ENCODE measurements at regions not wholly inside any gene's neighbourhood (a gene's known extent, or its start where the extent isn't known, plus 50 kb on each side); places are given as distances from the start of the nearest gene placed in this dataset.

DNA sequence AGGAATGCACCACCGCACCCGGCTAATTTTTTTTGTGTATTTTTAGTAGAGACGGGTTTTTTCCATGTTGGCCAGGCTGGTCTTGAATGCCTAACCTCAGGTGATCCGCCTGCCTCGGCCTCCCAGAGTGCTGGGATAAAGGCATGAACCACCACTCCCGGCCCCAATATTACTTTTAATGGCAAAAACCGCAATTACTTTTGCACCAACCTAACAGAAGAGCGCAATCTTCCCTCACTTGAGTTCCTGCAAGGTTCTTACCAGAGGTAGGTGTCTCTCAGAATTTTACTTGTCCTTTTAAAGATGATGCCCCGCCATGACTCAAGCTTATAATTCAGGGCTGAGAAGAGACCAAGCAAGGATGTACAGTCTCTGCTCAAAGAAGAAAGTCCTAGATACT, 1774.1 kb upstream of the PCDH20 start:
- Histone ChIP-seq H3K4me3 (ENCODE audit: low read length in 2 of 2) (no peak overlapping the region), H3K27me3 (ENCODE audit: control insufficient read depth in 1 of 2, insufficient read depth in 2 of 2, low read length in 1 of 2) (no peaks in the 10 kb centered on the region), H3K36me3 (ENCODE audit: control insufficient read depth in 1 of 2, insufficient read depth in 2 of 2, low read length in 1 of 2) (no peaks in the 10 kb centered on the region), H3K27ac (ENCODE audit: low read depth in 1 of 2, low read length in 2 of 2) (no peak overlapping the region), H3K4me1 (ENCODE audit: control insufficient read depth in 1 of 2, insufficient read depth in 2 of 2, low read length in 2 of 2) (no peaks in the 10 kb centered on the region), H3K9me3 (ENCODE audit: control insufficient read depth, low read length) (no peaks in the 10 kb centered on the region)
- DNase-seq, result no peak
- 94 to 96% methylated on average over 9 of the region's 9 CpGs for WGBS, 2 donors
- no peak for ATAC-seq (ENCODE audit: low FRiP score)
- intact Hi-C loops (cut with DNase I), result no loop called here

DNA sequence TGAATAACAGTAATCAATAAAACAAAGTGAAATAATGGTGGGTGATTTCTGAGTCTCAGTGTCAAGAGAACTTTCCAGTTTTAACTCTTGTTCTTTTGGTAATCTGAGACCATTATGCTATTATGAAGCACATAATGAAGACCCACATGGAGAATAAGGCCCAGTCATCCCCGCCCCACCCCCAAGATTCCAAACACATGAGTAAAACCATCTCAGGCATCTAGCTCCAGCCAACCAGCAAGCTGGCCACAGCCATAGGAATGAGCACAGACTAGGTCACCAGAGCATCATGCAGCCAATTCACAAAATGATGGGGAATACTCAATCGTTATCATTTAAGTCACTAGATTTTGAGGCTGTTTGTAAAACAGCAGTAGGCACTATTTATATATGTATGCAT, 1769.0 kb upstream of the PCDH20 start:
- DNase-seq, result no peak
- intact Hi-C loops (cut with DNase I), result no loop called here
- H3K4me1 ChIP-seq (ENCODE audit: control insufficient read depth in 1 of 2, insufficient read depth in 2 of 2, low read length in 2 of 2), result no peaks in the 10 kb centered on the region
- H3K9me3 ChIP-seq (ENCODE audit: control insufficient read depth, low read length), result no peaks in the 10 kb centered on the region
- no peaks in the 10 kb centered on the region for H3K36me3 ChIP-seq (ENCODE audit: control insufficient read depth in 1 of 2, insufficient read depth in 2 of 2, low read length in 1 of 2)
- no peaks in the 10 kb centered on the region for H3K27me3 ChIP-seq (ENCODE audit: control insufficient read depth in 1 of 2, insufficient read depth in 2 of 2, low read length in 1 of 2)
- no peak overlapping the region for H3K4me3 ChIP-seq (ENCODE audit: low read length in 2 of 2)
- H3K27ac ChIP-seq (ENCODE audit: low read depth in 1 of 2, low read length in 2 of 2), result no peak overlapping the region
- 74 to 76% methylated on average over 2 of the region's 2 CpGs for WGBS, 2 donors
- no peak for ATAC-seq (ENCODE audit: low FRiP score)

DNA sequence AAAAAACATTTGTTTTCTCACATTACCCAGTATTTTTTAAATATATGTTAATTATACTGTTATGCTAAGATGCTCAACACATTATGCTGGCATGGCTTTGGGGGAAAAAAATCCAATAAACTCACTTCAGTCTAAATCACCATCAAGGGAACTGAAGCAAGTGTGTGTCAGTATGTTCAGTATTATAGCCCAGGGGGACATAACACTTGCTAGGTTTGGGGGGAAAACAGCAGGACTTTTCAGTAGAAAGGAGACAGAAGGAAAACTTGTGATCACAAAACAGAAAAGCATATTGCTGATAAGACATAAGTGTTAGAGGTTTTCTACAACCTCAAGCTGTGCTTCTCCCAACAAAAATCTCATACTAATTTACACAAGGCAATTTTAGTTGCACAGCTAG, 1759.9 kb upstream of the PCDH20 start:
- DNase-seq, result no peak
- no peak overlapping the region for H3K27ac ChIP-seq (ENCODE audit: low read depth in 1 of 2, low read length in 2 of 2)
- H3K4me1 ChIP-seq (ENCODE audit: control insufficient read depth in 1 of 2, insufficient read depth in 2 of 2, low read length in 2 of 2), result no peaks in the 10 kb centered on the region
- H3K9me3 ChIP-seq (ENCODE audit: control insufficient read depth, low read length), result no peaks in the 10 kb centered on the region
- no peaks in the 10 kb centered on the region for H3K27me3 ChIP-seq (ENCODE audit: control insufficient read depth in 1 of 2, insufficient read depth in 2 of 2, low read length in 1 of 2)
- intact Hi-C loops (cut with DNase I), result no loop called here
- no peak for ATAC-seq (ENCODE audit: low FRiP score)
- no peaks in the 10 kb centered on the region for H3K36me3 ChIP-seq (ENCODE audit: control insufficient read depth in 1 of 2, insufficient read depth in 2 of 2, low read length in 1 of 2)
- H3K4me3 ChIP-seq (ENCODE audit: low read length in 2 of 2), result no peak overlapping the region

DNA sequence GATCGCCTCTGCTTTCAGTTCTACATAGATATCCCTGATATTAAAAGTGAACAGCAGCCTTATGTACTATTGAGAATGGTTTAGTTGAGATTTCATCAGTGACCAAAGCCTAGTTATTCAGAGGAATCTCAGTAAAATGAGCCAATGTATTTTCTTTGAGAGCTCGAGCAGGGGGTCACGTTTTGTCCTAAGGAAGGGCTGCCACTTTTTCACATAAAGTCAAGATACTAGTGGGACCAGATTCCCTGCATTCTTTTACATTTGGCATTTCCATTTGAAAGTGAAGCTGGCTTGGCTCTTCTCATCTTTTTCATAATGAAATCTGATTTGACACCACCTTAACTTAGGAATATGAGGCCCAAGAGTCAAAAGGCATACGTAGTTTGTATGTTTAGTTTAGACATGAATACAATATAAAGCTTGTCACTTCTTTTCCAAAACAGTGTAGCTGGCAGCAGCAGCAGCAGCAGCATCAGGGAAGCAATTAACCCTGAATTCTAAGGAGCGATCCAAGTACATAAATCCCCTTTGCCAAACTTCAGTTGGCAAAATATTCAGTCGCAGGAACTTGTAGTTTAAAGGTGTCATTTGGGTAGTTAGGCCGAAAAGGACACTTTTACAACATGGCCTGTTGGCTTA, 1752.2 kb upstream of the PCDH20 start:
- no peak overlapping the region for H3K27ac ChIP-seq (ENCODE audit: low read depth in 1 of 2, low read length in 2 of 2)
- H3K36me3 ChIP-seq (ENCODE audit: control insufficient read depth in 1 of 2, insufficient read depth in 2 of 2, low read length in 1 of 2), result no peaks in the 10 kb centered on the region
- no peaks in the 10 kb centered on the region for H3K9me3 ChIP-seq (ENCODE audit: control insufficient read depth, low read length)
- intact Hi-C loops (cut with DNase I), result no loop called here
- 46 to 53% methylated on average over 7 of the region's 7 CpGs for WGBS, 2 donors
- H3K27me3 ChIP-seq (ENCODE audit: control insufficient read depth in 1 of 2, insufficient read depth in 2 of 2, low read length in 1 of 2), result no peaks in the 10 kb centered on the region
- DNase-seq, result no peak
- no peaks in the 10 kb centered on the region for H3K4me1 ChIP-seq (ENCODE audit: control insufficient read depth in 1 of 2, insufficient read depth in 2 of 2, low read length in 2 of 2)
- no peak overlapping the region for H3K4me3 ChIP-seq (ENCODE audit: low read length in 2 of 2)
- no peak for ATAC-seq (ENCODE audit: low FRiP score)

DNA sequence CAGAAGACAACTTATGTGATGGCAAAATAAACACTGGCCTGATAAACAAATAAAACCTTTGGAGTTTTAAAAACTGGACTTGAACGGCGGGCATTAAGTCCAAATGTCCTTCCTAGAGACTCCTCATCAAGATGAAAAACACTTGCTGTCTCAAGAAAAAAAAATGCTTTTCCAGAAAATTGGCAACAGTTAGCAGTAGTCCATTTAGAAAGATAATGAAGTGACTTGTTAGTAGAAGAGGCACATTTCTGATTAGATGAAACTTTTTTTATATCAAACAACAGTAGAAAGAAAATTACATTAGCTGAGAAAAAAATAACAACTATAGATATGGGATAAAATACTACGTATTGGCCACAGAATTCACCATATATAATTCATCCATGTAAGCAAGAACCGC, 1750.7 kb upstream of the PCDH20 start:
- DNase-seq (no peak), ATAC-seq (ENCODE audit: low FRiP score) (no peak)
- Histone ChIP-seq H3K4me1 (ENCODE audit: control insufficient read depth in 1 of 2, insufficient read depth in 2 of 2, low read length in 2 of 2) (no peaks in the 10 kb centered on the region), H3K27ac (ENCODE audit: low read depth in 1 of 2, low read length in 2 of 2) (no peak overlapping the region), H3K27me3 (ENCODE audit: control insufficient read depth in 1 of 2, insufficient read depth in 2 of 2, low read length in 1 of 2) (no peaks in the 10 kb centered on the region), H3K9me3 (ENCODE audit: control insufficient read depth, low read length) (no peaks in the 10 kb centered on the region), H3K36me3 (ENCODE audit: control insufficient read depth in 1 of 2, insufficient read depth in 2 of 2, low read length in 1 of 2) (no peaks in the 10 kb centered on the region), H3K4me3 (ENCODE audit: low read length in 2 of 2) (no peak overlapping the region)
- 73 to 80% methylated on average over 4 of the region's 4 CpGs for WGBS, 2 donors
- intact Hi-C loops (cut with DNase I), result no loop called here

DNA sequence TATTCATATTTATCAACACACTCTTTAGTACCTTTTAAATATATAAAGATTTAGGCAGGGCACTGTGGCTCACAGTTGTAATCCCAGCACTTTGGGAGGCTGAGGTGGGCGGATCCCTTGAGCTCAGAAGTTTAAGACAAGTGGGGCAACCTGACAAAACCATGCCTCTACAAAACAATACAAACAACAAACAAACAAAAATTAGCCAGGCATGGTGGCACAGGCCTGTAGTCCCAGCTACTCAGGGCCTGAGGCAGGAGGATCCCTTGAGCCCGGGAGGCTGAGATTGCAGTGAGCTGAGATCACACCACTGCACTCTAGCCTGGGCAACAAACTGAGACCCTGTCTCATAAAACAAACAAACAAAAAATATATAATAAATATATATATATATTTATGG, 1748.3 kb upstream of the PCDH20 start:
- Histone ChIP-seq H3K27ac (ENCODE audit: low read depth in 1 of 2, low read length in 2 of 2) (no peak overlapping the region), H3K4me3 (ENCODE audit: low read length in 2 of 2) (no peak overlapping the region), H3K4me1 (ENCODE audit: control insufficient read depth in 1 of 2, insufficient read depth in 2 of 2, low read length in 2 of 2) (no peaks in the 10 kb centered on the region), H3K27me3 (ENCODE audit: control insufficient read depth in 1 of 2, insufficient read depth in 2 of 2, low read length in 1 of 2) (no peaks in the 10 kb centered on the region), H3K36me3 (ENCODE audit: control insufficient read depth in 1 of 2, insufficient read depth in 2 of 2, low read length in 1 of 2) (no peaks in the 10 kb centered on the region), H3K9me3 (ENCODE audit: control insufficient read depth, low read length) (no peaks in the 10 kb centered on the region)
- intact Hi-C loops (cut with DNase I), result no loop called here
- ATAC-seq (ENCODE audit: low FRiP score) (no peak), DNase-seq (peak in 1 of 2 donors; percentile 32)
- WGBS, 2 donors, result 78 to 85% methylated on average over 2 of the region's 2 CpGs

DNA sequence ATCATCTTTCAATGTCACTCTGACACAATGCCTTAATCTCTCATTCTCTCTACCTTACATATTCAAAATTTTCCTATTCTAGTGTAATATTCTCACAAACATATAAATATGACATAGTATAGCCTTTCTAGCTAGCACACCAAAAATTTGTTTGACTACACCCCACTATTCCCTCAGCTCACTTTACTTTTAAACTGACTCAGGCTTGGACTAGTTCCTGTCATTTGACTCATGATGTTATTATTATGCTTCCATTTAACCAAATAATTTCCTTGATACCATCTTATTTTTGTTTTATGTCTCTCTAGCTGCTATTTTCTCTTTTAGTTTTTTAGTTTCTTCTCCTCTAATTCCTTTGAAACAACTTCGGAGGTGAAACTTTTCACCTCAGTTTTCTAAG, 1745.6 kb upstream of the PCDH20 start:
- H3K27ac ChIP-seq (ENCODE audit: low read depth in 1 of 2, low read length in 2 of 2), result no peak overlapping the region
- no peaks in the 10 kb centered on the region for H3K27me3 ChIP-seq (ENCODE audit: control insufficient read depth in 1 of 2, insufficient read depth in 2 of 2, low read length in 1 of 2)
- no peak overlapping the region for H3K4me3 ChIP-seq (ENCODE audit: low read length in 2 of 2)
- intact Hi-C loops (cut with DNase I), result no loop called here
- ATAC-seq (ENCODE audit: low FRiP score) (no peak), DNase-seq (no peak)
- no peaks in the 10 kb centered on the region for H3K9me3 ChIP-seq (ENCODE audit: control insufficient read depth, low read length)
- WGBS, 2 donors, result 85 to 93% methylated on average over 1 of the region's 1 CpG
- H3K4me1 ChIP-seq (ENCODE audit: control insufficient read depth in 1 of 2, insufficient read depth in 2 of 2, low read length in 2 of 2), result no peaks in the 10 kb centered on the region
- H3K36me3 ChIP-seq (ENCODE audit: control insufficient read depth in 1 of 2, insufficient read depth in 2 of 2, low read length in 1 of 2), result no peaks in the 10 kb centered on the region

DNA sequence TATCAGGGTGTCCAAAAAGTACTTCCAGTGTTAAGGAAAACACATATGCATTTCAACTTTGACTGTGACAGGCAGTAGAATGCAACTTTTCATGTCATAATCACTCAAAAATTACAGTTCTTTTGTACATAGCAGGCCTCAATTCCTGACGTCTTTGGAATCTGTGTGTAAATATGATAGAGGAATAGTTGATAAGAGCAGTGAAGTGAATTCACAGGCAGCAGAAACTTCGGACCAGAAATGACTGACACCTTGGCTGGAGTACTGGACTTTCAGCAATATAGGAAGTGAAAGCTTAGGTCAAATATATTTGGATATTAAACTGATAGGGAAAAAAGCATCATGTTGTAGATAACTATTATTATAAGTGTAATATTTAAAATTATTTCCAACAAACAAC, 1741.2 kb upstream of the PCDH20 start:
- 4 to 5% methylated on average over 2 of the region's 2 CpGs for WGBS, 2 donors
- intact Hi-C loops (cut with DNase I), result no loop called here

DNA sequence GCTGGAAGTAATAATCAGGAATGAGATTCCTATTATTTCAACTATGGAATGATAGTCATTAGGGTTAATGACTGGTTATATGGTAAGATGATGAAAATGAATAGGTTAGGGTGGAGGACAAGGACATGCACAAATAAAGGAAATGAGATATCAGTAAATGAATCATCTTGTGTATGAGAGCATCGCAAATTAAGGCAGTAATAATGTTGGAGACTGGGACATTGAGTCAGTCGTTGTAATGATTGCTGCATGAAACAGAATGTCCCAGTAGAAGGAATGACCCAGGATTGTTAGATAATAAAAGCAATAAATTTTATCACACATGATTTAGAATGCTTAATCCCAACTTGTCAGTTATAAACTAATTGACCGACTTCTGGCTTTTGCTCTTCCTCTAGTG, 1733.7 kb upstream of the PCDH20 start:
- no peak for DNase-seq
- Histone ChIP-seq H3K27ac (ENCODE audit: low read depth in 1 of 2, low read length in 2 of 2) (no peak overlapping the region), H3K36me3 (ENCODE audit: control insufficient read depth in 1 of 2, insufficient read depth in 2 of 2, low read length in 1 of 2) (no peaks in the 10 kb centered on the region), H3K4me3 (ENCODE audit: low read length in 2 of 2) (no peak overlapping the region), H3K9me3 (ENCODE audit: control insufficient read depth, low read length) (no peaks in the 10 kb centered on the region), H3K4me1 (ENCODE audit: control insufficient read depth in 1 of 2, insufficient read depth in 2 of 2, low read length in 2 of 2) (no peaks in the 10 kb centered on the region), H3K27me3 (ENCODE audit: control insufficient read depth in 1 of 2, insufficient read depth in 2 of 2, low read length in 1 of 2) (no peaks in the 10 kb centered on the region)
- ATAC-seq (ENCODE audit: low FRiP score), result no peak
- WGBS, 2 donors, result 87 to 94% methylated on average over 3 of the region's 3 CpGs
- intact Hi-C loops (cut with DNase I), result no loop called here

More for the DNA sequence above, 1741.2 kb upstream of the PCDH20 start:
- Histone ChIP-seq H3K4me1 (ENCODE audit: control insufficient read depth in 1 of 2, insufficient read depth in 2 of 2, low read length in 2 of 2) (no peaks in the 10 kb centered on the region), H3K27ac (ENCODE audit: low read depth in 1 of 2, low read length in 2 of 2) (no peak overlapping the region), H3K4me3 (ENCODE audit: low read length in 2 of 2) (no peak overlapping the region), H3K36me3 (ENCODE audit: control insufficient read depth in 1 of 2, insufficient read depth in 2 of 2, low read length in 1 of 2) (no peaks in the 10 kb centered on the region), H3K9me3 (ENCODE audit: control insufficient read depth, low read length) (no peaks in the 10 kb centered on the region), H3K27me3 (ENCODE audit: control insufficient read depth in 1 of 2, insufficient read depth in 2 of 2, low read length in 1 of 2) (no peaks in the 10 kb centered on the region)
- DNase-seq (no peak), ATAC-seq (ENCODE audit: low FRiP score) (no peak)
